Gastroesophageal sphincter (tissue), 4 donors: ENCODE measurements at regions not wholly inside any gene's neighbourhood (a gene's known extent, or its start where the extent isn't known, plus 50 kb on each side); places are given as distances from the start of the nearest gene placed in this dataset.

Source experiments
- ATAC-seq: fragments of 150-250 bp; one replicate; pipeline ENCODE4 v1.9.1; 2016; ENCODE audit warnings: mild to moderate bottlenecking, moderate library complexity
- H3K27ac ChIP-seq, 4 donors: fragments of 200-600 bp; sonication (generic) in 3 of 4; 1 replicate in 3 of 4; 2 replicates in 1 of 4; pipeline ENCODE4 v1.5.1; 2016 to 2019
- H3K27me3 ChIP-seq: fragments of 200-600 bp; sonication (generic); one replicate; pipeline ENCODE4 v1.5.1; 2019
- H3K36me3 ChIP-seq, 2 donors: fragments of 200-600 bp; sonication (generic); one replicate each; pipeline ENCODE4 v1.5.1; 2019; ENCODE audit warnings: control low read depth in 1 of 2
- H3K4me1 ChIP-seq, 3 donors: fragments of 200-600 bp; sonication (generic); 1 replicate in 2 of 3; 2 replicates in 1 of 3; pipeline ENCODE4 v1.5.1; 2016 to 2019; ENCODE audit warnings: control low read depth in 2 of 3
- H3K4me3 ChIP-seq, 2 donors: fragments of 200-600 bp; sonication (generic); one replicate each; pipeline ENCODE4 v1.5.1; 2019; ENCODE audit warnings: mild to moderate bottlenecking in 1 of 2, moderate library complexity in 1 of 2
- H3K9me3 ChIP-seq, 3 donors: fragments of 200-600 bp; sonication (generic); one replicate each; pipeline ENCODE4 v1.5.1; 2017 to 2019; ENCODE audit warnings: control low read depth in 2 of 3
- EP300 ChIP-seq: sonication (generic); formaldehyde crosslinking; IDR thresholded peaks from one replicate; pipeline ENCODE4 v1.6.1; 2017; ENCODE audit warnings: antibody characterized with exemption, mild to moderate bottlenecking
- POLR2A ChIP-seq, 2 donors: fragments of 450-650 bp; IDR thresholded peaks; one replicate each; pipeline ENCODE4 v1.6.1; 2017; ENCODE audit warnings: antibody characterized with exemption in 2 of 2, mild to moderate bottlenecking in 2 of 2, moderate library complexity in 1 of 2
- POLR2AphosphoS5 ChIP-seq: sonication (generic); formaldehyde crosslinking; IDR thresholded peaks from one replicate; pipeline ENCODE4 v1.6.1; 2017; ENCODE audit warnings: antibody characterized with exemption
- WGBS, 2 donors: methylation state at CpG; one replicate each; pipeline ENCODE4 v1.1.5; 2018; ENCODE audit warnings: low coverage in 1 of 2; 5-methylcytosine and 5-hydroxymethylcytosine counted together
- TF ChIP-seq, protein P1 (sequence below), 4 experiments: fragments of 200-600 bp in 2 of 4; fragments of 450-650 bp in 2 of 4; sonication (generic) in 1 of 4; IDR thresholded peaks; one replicate each; pipeline ENCODE4 v1.5.1; 2017 to 2019; ENCODE audit warnings: antibody characterized with exemption in 4 of 4, mild to moderate bottlenecking in 2 of 4, moderate library complexity in 2 of 4

DNA sequence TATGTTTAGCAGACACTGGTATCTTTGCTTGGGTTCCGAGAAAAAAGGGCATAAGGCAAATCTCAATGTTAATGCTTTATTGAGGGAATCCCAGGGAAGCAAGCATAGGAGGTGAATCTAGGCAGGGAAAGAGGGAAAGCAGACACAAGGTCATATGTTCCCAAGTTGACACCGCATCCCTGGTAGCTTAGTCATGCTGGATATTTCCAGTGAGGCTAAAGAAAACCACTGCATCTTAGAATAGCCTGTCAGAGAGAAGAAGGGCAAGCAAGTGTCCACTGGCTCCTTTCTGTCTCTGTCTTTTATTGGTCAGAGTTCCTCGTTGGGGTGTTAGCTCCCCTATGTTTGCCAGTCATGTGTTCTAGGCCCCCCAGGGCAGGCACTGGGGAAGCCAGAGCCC, 104.7 kb downstream of the NKX6-1 start:
- no peaks in the 10 kb centered on the region for H3K27me3 ChIP-seq
- H3K9me3 ChIP-seq: no peaks in the 10 kb centered on the region
- no peaks in the 10 kb centered on the region for H3K36me3 ChIP-seq
- ATAC-seq: no peak
- H3K27ac ChIP-seq: no peak overlapping the region
- TF ChIP-seq EP300: no peak
- TF ChIP-seq POLR2A (IDR thresholded peaks at IDR 0.05): no peak
- TF ChIP-seq, protein P1, sequence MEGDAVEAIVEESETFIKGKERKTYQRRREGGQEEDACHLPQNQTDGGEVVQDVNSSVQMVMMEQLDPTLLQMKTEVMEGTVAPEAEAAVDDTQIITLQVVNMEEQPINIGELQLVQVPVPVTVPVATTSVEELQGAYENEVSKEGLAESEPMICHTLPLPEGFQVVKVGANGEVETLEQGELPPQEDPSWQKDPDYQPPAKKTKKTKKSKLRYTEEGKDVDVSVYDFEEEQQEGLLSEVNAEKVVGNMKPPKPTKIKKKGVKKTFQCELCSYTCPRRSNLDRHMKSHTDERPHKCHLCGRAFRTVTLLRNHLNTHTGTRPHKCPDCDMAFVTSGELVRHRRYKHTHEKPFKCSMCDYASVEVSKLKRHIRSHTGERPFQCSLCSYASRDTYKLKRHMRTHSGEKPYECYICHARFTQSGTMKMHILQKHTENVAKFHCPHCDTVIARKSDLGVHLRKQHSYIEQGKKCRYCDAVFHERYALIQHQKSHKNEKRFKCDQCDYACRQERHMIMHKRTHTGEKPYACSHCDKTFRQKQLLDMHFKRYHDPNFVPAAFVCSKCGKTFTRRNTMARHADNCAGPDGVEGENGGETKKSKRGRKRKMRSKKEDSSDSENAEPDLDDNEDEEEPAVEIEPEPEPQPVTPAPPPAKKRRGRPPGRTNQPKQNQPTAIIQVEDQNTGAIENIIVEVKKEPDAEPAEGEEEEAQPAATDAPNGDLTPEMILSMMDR (IDR thresholded peaks at IDR 0.05): no peak
- TF ChIP-seq POLR2AphosphoS5: no peak
- H3K4me3 ChIP-seq: no peak overlapping the region
- no peaks in the 10 kb centered on the region for H3K4me1 ChIP-seq
- WGBS, 2 donors: 85% methylated on average over 3 of the region's 3 CpGs; no CpG with 5 or more reads in 1 of the 2 donors

- no peak for ATAC-seq
- WGBS, 2 donors: 83 to 84% methylated on average over 3 of the region's 3 CpGs
- TF ChIP-seq POLR2AphosphoS5 (no peak), POLR2A (IDR thresholded peaks at IDR 0.05) (no peak), EP300 (no peak)
- TF ChIP-seq, protein P1 (IDR thresholded peaks at IDR 0.05): no peak
- Histone ChIP-seq H3K4me1 (no peaks in the 10 kb centered on the region), H3K27me3 (no peaks in the 10 kb centered on the region), H3K27ac (no peak overlapping the region), H3K9me3 (no peaks in the 10 kb centered on the region), H3K36me3 (no peaks in the 10 kb centered on the region), H3K4me3 (no peak overlapping the region)
Observed at GRCh38 chr4:84392951-84393590, 106.0 kb downstream of the NKX6-1 start.

DNA sequence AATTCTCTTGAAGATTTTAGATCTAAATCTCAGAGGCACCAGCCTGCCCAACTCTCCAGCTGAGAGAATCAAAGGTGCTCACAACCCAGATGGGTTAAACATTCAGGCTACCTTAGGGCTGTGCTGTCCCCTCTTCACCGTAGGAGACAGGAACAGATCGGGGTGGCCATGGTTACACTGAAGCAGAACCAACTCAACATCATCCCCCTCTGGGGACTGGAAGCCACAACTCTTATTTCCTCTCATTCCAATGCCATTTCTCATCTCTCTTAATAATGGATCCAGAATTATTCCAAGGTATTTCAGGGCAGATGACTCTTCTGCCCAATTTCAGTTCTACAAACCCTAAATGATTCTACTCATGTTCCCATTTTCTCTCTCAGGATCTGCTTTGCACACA, 109.7 kb downstream of the NKX6-1 start:
- no peaks in the 10 kb centered on the region for H3K27me3 ChIP-seq
- ATAC-seq: no peak
- no peak overlapping the region for H3K4me3 ChIP-seq
- no peaks in the 10 kb centered on the region for H3K9me3 ChIP-seq
- TF ChIP-seq EP300: no peak
- TF ChIP-seq POLR2A (IDR thresholded peaks at IDR 0.05): no peak
- TF ChIP-seq POLR2AphosphoS5: no peak
- TF ChIP-seq, protein P1 (IDR thresholded peaks at IDR 0.05): no peak
- 83 to 90% methylated on average over 2 of the region's 2 CpGs for WGBS, 2 donors
- peaks cover 0 to 9% (median 0%) of the 10 kb centered on the region in 3 donors for H3K4me1 ChIP-seq
- no peaks in the 10 kb centered on the region for H3K36me3 ChIP-seq
- H3K27ac ChIP-seq: no peak overlapping the region

GRCh38 chr4:84385203-84385602, 113.9 kb downstream of the NKX6-1 start:
- Histone ChIP-seq H3K4me1 (peaks cover 0 to 9% (median 0%) of the 10 kb centered on the region in 3 donors), H3K4me3 (no peak overlapping the region), H3K9me3 (no peaks in the 10 kb centered on the region), H3K27me3 (no peaks in the 10 kb centered on the region), H3K27ac (no peak overlapping the region), H3K36me3 (no peaks in the 10 kb centered on the region)
- TF ChIP-seq, protein P1 (IDR thresholded peaks at IDR 0.05): no peak
- TF ChIP-seq POLR2A (IDR thresholded peaks at IDR 0.05) (no peak), EP300 (no peak), POLR2AphosphoS5 (no peak)
- WGBS, 2 donors: 10 to 22% methylated on average over 2 of the region's 2 CpGs
- no peak for ATAC-seq

GRCh38 chr4:84384801-84385200, 114.3 kb downstream of the NKX6-1 start:
- H3K36me3 ChIP-seq: no peaks in the 10 kb centered on the region
- H3K9me3 ChIP-seq: no peaks in the 10 kb centered on the region
- ATAC-seq: no peak
- H3K4me3 ChIP-seq: no peak overlapping the region
- 83 to 100% methylated on average over 1 of the region's 1 CpG for WGBS, 2 donors
- no peaks in the 10 kb centered on the region for H3K27me3 ChIP-seq
- peaks cover 0 to 9% (median 0%) of the 10 kb centered on the region in 3 donors for H3K4me1 ChIP-seq
- H3K27ac ChIP-seq: no peak overlapping the region
- no peak for TF ChIP-seq POLR2A (IDR thresholded peaks at IDR 0.05)
- TF ChIP-seq POLR2AphosphoS5: no peak
- TF ChIP-seq, protein P1 (IDR thresholded peaks at IDR 0.05): no peak
- no peak for TF ChIP-seq EP300
